ENCODE measurements at regions not wholly inside any gene's neighbourhood (a gene's known extent, or its start where the extent isn't known, plus 50 kb on each side); places are given as distances from the start of the nearest gene placed in this dataset.
A peak's percentile ranks its signal among the peaks of the same experiment; 100 is the strongest.
"Not testable (repeated sequence)": the region's sequence is repeated elsewhere in the genome, so short reads cannot be mapped to it uniquely, and the experiment has no call there.

DNA sequence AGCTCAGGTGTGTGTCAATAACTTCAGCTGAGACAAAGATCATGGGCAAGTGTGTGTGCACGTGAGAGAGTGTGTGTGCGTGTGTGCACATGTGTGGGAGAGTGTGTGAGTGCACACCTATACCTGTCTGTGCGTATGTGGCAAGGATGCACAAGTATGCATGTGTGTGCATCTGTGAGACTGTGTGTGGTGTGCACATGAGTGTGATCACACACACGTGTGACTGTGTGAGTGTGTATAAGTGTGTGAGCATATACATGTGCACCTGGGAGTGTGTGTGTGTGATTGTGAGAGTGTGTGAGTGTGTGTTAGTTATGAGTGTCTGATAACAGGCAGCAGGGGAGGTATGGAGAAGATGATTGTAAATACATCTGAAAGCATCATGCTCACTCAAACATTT, 657.3 kb upstream of the PFKP start:
- DNase-seq: no peak

DNA sequence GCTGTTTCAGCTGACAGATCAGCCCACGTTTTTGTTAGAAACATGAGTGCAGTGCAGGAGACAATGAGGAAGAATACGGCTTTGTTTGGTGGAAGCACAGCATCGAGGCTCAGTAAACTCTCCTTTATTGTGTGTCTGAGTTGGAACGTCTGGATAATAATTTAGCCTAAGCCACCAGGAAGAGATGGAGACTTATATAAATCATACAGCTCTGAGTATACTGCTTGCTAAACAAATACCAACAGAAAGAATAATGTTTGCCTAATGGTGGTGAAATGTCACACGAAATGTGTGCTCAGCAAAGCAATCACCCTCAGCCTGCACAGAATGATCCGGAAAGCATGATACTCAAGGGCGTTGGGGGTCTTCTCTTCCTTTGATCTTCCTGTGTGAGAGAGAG, 664.1 kb upstream of the ADARB2 start:
- DNase-seq: no peak

- no peak for DNase-seq
Measured at GRCh38 chr10:2399482-2399881, 662.2 kb upstream of the ADARB2 start.

DNA sequence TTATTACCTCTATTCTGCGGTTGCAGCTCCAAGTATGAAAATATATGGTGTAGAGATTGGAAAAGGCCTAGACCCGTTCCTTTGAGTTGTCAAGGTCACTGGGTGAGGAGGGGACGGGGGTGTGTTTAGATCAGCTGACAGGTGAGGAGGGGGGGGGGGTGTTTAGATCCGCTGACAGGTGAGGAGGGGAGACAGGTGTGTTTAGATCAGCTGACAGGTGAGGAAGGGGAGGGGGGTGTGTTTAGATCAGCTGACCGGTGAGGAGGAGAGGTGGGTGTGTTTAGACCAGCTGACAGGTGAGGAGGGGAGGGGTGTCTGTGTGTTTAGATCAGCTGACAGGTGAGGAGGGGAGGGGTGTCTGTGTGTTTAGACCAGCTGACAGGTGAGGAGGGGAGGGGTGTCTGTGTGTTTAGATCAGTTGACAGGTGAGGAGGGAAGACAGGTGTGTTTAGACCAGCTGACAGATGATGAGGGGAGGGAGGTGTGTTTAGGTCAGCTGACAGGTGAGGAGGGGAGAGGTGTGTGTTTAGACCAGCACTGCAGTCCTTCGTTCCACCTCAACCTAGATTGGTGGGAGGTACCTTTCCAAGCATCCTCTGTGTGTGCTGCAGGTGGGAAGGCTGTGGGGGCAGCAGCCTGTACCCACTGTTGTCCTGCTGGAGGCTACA, 655.0 kb upstream of the ADARB2 start:
- peak in 1 of 3 donors; percentile 67 for DNase-seq

- no peak for DNase-seq
Measured at GRCh38 chr10:2387672-2388071, 650.3 kb upstream of the ADARB2 start.

- DNase-seq: no peak
Measured at GRCh38 chr10:2387261-2387660, 649.9 kb upstream of the ADARB2 start.

DNA sequence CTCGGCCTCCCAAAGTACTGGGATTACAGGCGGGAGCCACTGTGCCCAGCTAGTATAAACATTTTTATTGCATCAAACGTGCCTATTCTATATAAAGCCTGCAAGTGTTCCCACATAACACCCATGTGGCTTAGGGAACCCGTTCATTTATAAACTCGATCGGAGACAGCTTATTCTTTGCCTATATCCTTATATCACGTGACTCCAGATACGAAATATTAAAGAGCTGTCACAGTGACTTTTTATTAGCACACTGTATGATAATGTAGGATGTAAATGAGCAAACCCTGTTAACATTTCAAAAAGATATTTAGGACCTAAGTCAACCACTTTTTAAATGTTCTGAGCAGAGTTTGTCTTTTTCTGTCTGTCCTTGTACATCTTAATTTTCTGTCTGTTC, 642.9 kb upstream of the ADARB2 start:
- no peak for DNase-seq

GRCh38 chr10:2367083-2367482, 629.8 kb upstream of the ADARB2 start:
- DNase-seq: no peak

- DNase-seq: no peak
Measured at GRCh38 chr10:2366264-2366931, 629.1 kb upstream of the ADARB2 start.

GRCh38 chr10:2362331-2362730, 625.0 kb upstream of the ADARB2 start:
- no peak for DNase-seq

DNA sequence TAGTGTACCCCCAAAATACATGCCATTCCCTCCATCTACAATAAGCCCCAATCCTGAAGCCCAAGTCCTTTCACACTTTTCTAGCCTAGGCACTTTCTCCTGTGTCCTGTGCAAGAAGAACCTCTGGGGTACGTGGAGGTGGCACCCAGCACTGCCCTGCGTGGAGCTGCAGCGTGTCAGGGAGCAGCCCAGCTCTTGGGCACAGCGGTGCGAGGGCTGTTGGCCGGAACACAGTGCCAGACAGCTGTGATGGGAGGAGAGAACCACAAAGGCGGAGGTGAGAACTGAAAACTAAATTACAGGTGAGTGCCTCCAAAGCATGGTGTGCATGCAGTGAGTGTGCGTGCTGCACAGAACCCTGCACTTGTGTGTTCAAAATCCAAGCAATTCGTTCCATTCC, 621.3 kb upstream of the ADARB2 start:
- no peak for DNase-seq

DNA sequence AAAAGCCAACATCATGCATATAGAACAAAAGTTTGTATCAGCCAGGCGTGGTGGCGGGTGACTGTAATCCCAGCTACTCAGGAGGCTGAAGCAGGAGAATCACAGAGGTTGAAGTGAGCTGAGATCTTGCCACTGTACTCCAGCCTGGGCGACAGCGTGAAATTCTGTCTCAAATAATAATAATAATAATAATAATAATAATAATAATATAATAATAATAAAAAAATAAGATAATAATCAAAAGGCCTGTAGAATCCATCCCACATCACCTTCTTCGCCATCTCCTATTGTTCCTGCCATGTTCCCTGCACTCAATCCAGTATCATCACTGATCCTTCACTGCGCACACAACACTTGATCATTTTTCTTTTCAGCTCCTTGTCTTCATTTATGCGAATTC, 619.3 kb upstream of the ADARB2 start:
- DNase-seq: no peak

DNA sequence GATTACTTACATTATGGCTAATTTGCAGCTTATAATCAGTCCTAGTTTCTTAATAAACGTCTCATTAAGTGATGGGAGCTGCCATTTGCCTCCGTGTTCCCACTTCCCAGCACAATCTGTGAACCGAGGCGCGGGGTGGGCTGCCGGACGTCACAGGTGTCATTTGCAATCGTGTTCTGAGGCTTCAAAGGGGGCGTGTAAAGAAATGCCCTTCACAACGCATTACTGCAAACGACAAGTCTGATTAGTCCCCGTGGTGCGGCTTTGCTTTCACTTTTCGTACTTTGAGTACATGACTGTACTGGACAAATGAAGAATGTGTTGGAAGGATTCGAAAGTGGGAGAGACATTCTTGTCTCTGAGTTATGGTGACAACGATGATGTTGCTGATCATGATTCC, 614.2 kb upstream of the ADARB2 start:
- no peak for DNase-seq

DNA sequence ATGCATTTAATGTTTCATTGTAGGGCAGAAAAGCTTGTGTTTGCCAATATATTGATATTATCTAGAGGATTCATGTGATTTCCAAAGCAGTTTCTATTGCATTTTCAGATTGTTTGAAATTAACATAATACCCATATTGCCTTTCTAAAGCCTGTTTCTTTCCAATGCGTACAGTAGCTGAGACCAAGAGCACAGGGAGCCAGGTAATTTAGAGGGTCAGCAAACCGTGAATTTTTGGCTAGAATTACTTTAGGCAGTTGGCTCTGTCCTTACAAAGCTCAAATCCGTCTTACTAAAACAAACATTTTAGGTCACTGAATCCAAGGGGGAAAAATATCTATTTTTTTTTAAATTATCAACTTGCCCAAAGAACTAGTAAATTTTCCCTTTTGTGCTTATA, 604.9 kb upstream of the ADARB2 start:
- no peak for DNase-seq

DNA sequence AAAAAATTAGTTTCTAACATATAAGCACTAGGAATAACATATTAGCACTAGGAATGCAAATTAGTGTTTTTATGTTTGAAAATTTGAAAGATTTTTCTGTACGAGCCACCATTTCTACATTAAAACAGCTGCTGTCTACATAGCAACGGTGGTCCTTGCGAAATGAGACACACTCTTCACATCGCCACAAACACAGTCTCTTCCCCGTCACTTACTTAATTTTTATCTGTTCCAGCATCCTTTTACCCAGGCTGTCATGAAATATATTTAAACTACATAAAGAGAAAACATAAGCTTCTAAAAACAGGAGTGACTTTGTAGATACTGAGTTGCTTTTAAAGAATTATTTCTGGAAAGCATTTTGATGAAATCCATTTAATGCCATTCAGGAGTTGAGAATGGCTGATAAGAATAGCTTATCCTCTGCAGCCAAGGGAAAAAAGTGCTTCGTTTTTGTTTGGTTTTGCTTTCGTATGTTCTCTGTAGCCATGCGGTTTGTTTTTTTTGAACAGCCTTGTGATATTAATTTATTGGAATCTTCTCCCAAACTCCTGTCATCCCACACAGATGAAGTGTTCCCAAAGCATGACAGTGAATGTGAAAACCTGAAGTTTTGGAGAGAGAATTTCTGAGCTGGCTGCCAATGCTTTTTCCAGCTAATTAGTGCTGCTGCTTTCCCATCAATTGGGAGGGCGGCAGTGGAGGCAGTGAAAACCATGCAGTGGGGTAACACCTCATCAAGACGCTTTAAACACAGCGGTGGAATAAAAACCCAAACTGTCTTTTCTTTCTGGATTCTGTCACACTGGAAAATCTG, 603.7 kb upstream of the ADARB2 start:
- DNase-seq: no peak

GRCh38 chr10:2335626-2336025, 598.3 kb upstream of the ADARB2 start:
- DNase-seq: no peak

DNA sequence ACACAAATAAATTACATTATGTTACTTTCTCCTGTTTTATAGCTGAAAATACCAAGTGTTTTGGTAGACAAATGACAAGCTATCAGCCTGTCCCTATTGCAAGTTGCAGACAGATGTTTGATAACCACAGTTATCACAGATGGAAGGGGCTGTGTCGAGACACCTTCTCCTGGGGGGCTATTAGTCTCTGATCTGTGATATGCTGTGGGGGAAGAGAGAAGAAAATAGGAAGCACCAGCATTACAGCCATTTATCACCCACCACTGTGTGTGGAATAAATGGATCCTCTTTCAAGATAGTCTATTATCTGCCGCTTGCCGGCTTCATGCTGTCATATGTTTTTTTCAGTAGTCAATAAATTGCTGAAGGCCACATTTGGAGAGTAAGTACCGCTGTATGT, 597.2 kb upstream of the ADARB2 start:
- DNase-seq: no peak

DNA sequence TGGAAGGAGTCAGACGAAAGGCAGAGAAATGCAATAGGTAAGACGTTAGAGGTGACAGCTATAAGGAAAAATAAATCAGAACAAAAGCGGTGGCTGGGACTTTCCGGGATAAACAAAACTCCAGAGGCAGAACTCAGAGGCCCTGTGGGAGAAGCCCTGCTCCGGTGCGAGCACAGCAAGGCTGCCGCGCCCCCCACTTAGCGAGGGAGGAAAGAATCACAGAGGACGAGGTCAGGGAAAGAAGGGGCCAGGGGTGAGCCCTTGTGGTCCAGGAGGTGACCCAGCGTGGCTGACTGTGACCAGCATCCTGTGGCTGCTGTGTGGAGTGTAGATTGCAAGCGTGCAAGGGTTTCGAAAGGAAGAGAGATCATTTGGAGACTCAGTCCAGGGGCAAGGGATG, 591.8 kb upstream of the ADARB2 start:
- no peak for DNase-seq

- no peak for DNase-seq
Measured at GRCh38 chr10:2326411-2326810, 589.1 kb upstream of the ADARB2 start.

GRCh38 chr10:2315045-2315485, 577.7 kb upstream of the ADARB2 start:
- DNase-seq: not testable (repeated sequence)

- no peak for DNase-seq
Measured at GRCh38 chr10:2306081-2306480, 568.8 kb upstream of the ADARB2 start.

GRCh38 chr10:2303169-2303568, 565.8 kb upstream of the ADARB2 start:
- no peak for DNase-seq

DNA sequence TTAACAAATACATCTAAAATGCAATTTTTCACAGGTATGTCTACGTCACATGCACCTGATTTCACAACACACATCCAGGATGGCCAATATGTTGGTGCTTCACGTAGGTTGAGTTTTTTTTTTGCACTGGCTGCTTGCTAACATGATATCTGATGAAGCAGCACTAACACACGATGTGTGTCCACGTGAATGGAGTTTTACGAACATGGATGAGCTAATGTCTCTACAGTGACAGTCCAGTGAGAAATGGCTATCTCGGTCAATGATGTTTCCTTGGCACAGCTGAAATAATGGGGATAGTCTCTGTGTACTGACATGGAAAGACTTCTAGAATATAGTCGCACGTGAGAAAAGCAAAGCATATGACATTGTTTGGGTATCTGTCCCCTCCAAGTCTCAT, 563.9 kb upstream of the ADARB2 start:
- DNase-seq: no peak

- no peak for DNase-seq
Measured at GRCh38 chr10:2300231-2300630, 562.9 kb upstream of the ADARB2 start.

Data from suppressor macrophage treated with lipopolysaccharide for 1 hour (primary cell).